ENCODE measurements at regions not wholly inside any gene's neighbourhood (a gene's known extent, or its start where the extent isn't known, plus 50 kb on each side); places are given as distances from the start of the nearest gene placed in this dataset.

- DNase-seq = no peak
Measured at GRCh38 chr4:129350834-129351721, 255.1 kb downstream of the C4orf33 start.

DNA sequence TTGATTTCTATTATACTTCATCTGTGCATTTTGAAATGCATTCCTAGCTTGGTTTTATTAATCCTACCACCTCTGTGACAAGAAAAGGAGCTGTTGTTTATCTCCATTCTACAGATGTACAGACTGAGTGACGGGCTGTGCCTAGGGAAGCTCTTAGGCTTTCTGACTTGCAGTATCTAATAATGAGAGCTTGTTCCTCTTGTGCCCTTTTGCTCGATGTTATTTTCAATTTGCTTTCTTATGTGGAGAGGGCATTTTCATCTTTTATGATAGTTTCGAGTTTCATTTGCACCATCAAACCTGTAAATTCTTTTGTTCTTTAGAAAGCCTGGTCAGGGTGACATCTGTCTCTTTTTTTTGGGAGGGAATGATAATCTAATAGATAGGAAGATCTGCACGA lies 256.5 kb downstream of the C4orf33 start:
- no peak for DNase-seq

DNA sequence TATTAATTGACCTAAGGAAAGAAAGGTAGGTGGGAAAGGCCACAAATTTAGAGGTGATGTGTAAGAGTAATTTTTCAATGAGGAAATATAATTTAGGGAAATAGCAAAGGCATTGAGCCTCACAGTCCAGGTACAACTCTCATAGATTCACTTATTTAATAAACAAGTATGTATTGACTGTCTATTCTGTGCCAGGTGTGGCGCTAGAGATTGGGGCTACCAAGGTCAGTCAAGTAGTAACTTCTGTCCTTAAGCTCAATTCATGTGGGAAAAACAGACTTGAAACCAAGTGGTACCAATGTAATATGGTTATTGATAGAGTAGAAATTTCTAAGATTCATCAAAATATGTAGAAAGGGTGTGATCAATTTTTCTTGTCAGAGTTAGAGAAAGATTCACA lies 257.5 kb downstream of the C4orf33 start:
- no peak for DNase-seq

DNA sequence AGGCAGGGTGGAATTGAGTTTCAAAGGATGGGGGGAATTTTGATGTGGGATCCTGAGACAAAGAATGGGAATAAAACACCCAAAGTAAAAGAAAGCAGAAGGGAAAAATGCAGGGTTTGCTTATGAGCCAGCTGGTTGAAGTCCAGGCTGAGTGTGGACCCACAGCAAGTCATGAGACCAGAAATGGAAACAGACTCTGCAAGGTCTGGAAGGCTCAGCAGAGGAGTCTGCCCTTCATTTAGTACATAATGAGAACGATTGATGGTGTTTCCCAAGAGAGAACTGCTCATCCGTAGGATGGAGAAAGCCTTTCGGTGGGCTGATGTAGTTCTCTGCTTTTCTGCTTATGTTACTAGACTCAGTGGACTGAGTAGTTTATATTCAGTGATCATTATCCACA lies 259.1 kb downstream of the C4orf33 start:
- no peak for DNase-seq

DNA sequence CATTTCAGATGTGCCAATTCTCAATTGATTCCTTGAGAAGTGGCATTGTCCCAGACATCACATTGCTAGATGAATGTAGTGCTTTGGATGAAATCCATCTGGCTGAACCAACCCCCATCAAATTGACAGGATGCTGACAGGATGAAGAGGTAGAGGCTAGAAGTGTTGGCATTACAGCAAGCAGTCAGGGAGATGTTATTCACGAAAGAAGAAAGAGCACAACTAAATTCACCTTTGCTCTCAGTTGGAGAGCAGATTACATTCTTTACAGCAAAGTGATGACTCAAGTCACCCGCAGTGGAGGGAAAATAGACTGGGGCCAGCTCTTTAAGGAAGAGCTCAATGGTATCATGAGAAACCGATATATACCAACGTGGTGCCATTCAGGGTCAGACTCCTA lies 259.6 kb downstream of the C4orf33 start:
- DNase-seq = no peak

GRCh38 chr4:129358571-129358970 lies 262.6 kb downstream of the C4orf33 start:
- no peak for DNase-seq

DNA sequence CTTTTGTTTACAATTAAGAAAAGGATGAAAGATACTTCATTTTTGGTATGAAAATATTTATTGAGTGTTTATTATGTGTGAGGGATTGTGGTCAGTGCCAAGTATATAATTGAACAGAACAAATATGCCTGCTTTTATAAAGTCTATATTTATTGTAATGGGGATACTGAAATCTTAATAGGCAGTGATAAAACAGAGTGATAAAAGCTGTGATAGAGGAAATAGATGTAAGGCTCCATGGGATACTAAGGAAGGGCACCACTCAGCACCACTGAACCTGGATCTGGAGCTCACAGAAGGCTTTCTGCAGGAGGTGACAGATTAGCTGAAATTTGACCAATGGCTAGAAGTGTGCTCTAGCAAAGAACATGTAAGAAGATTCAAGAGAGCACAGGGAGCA lies 263.5 kb downstream of the C4orf33 start:
- no peak for DNase-seq

- peak; percentile 51 for DNase-seq
Measured at GRCh38 chr4:129362691-129363274, 266.8 kb downstream of the C4orf33 start.

DNA sequence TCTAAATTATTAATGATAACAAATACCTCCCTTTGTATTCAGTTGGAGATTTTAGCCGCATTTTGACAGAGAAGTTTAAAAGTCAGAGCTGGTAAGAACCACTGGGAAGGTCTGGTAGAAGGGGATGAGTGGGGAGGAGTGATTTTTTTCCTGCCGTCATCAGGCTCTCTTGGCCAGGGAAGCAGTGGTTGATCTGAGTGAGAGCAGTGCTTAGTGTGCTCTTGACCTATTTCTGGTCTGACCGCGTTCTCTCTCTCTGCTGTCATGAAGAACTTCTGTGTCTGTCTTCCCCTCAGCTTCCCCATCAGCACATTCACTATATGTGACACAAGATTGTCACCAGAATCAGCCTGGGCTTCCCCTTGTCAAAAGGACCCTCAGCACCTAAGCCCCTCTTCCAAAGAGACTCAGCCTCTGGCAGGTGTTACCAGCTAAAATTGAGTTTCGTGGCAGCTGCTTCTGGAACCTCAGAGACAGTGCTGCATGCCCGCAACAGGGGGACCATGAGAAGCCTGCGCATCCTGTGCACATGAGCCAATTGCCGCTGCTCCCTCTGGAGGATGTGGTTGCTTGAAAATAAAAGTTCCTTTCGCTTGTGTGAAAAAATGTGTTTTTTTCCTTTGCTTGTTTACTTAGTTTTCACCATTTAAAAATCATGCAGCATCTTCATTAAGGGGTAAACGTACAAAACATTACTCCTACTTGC lies 268.9 kb downstream of the C4orf33 start:
- no peak for DNase-seq

- no peak for DNase-seq
Measured at GRCh38 chr4:129369361-129370010, 273.5 kb downstream of the C4orf33 start.

GRCh38 chr4:129371065-129371464 lies 275.1 kb downstream of the C4orf33 start:
- no peak for DNase-seq

- DNase-seq = no peak
Measured at GRCh38 chr4:129371926-129372325, 276.0 kb downstream of the C4orf33 start.

GRCh38 chr4:129377131-129377845 lies 281.3 kb downstream of the C4orf33 start:
- DNase-seq = no peak

- no peak for DNase-seq
Measured at GRCh38 chr4:129378364-129378763, 282.4 kb downstream of the C4orf33 start.

DNA sequence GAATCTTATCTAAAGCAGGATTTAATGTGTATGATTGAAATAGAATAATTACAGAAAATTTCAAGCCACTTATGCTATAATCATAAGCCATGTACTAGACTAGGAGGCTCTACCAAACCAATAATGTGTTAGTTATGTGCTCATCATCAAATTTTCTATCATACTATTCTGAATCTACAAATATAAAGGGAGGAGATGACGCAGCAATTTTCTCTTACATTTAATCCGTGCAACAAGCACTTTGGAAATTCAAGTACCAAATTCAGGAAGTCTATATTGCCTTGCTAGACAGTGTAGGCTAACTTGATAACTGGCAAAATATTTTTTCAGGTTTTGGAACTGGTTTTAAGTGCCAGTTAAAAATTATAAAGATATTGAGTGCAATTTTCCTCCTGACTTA lies 283.5 kb downstream of the C4orf33 start:
- no peak for DNase-seq

GRCh38 chr4:129384974-129385373 lies 289.0 kb downstream of the C4orf33 start:
- no peak for DNase-seq

GRCh38 chr4:129387666-129388065 lies 291.7 kb downstream of the C4orf33 start:
- DNase-seq = no peak

- no peak for DNase-seq
Measured at GRCh38 chr4:129393976-129394375, 298.0 kb downstream of the C4orf33 start.

DNA sequence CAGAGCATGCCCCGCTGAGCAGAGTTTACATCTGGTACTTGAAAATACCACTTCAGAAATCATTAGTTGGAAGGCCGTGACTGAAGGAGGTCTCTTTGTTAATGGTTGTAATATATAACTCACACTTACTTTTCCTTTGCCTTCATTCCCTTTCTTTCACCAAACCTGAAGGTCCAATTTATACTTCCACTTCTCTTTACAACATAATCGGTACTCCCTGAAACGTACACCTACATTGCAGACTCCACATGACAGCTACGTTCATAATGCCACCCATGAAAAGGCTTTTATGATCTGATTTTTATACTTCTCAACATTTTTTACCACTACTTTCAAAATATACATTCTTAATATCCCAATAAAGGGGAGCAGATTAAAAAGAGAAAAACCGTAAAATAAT lies 298.7 kb downstream of the C4orf33 start:
- no peak for DNase-seq

DNA sequence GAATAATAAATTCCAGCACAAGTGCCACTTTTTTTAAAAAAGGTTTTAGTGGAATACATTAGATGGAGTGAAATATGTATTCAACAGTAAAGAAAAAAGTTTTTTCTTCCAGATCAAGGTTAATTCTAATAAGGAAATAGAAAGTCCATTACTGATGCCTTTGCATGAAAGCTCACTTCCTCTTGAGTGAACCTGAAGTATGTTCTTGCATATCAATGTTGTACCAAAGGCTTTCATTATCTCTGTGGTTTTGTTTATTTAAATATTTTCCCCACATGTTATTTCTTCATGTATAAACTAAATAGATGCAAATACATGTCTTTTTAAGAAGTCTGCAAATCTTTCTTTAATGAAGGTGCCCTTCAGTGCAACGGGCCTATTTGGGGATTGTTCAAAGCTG lies 307.9 kb downstream of the C4orf33 start:
- DNase-seq = no peak

DNA sequence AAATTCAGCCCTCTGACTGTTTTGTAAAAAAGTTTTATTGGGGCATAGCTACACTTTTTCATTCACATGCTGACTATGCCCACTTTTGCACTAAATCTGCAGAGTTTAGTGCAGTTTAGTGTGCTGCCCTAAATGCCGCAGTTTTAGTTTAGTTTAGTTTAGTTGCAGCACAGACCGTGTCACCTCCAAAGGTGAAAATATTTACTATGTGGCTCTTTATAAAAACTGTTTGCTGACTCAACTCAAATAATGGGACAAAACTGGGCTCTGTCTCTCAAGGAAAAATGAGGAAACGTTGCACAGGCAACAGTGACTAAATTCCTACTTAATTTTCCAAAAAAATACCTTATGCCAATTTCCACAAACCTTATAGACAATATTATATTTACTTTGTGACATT lies 314.2 kb downstream of the C4orf33 start:
- no peak for DNase-seq

DNA sequence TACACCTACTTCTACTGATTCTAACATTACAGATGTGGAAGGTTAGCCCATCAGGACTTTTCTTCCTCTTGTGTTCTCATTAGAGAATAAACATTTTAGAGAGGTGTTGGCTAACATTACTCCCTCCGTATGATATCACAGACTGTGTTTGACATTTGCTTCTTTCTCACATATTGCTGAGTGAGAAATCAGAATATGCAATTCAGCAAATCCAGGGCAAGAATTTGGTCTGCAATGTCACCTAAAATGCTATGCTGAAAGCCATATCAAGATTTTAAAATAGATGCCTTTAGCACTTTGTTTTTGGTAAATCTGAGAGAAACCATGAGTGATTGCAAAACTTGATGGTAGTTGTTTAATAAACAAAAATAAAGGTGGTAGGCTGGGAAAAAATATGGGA lies 319.1 kb downstream of the C4orf33 start:
- no peak for DNase-seq

- DNase-seq = no peak
Measured at GRCh38 chr4:129420637-129421036, 324.7 kb downstream of the C4orf33 start.

Data from activated CD4-positive, alpha-beta T cell treated with anti-CD3 and anti-CD28 coated beads, Interleukin-2, amount 50 U/mL, for 16 hours (primary cell).